Thyroid gland (tissue), 4 donors: ENCODE measurements at regions not wholly inside any gene's neighbourhood (a gene's known extent, or its start where the extent isn't known, plus 50 kb on each side); places are given as distances from the start of the nearest gene placed in this dataset.

Experiments
- DNase-seq, 2 donors: peaks; one replicate each; pipeline ENCODE4 v3.0.0-alpha.2; 2019
- H3K27ac ChIP-seq, 3 donors: fragments of 200-600 bp; sonication (generic); 1 replicate in 2 of 3; 2 replicates in 1 of 3; pipeline ENCODE4 v1.5.1; 2016 to 2019; ENCODE audit warnings: mild to moderate bottlenecking in 1 of 3, moderate library complexity in 1 of 3
- H3K27me3 ChIP-seq: fragments of 200-600 bp; sonication (generic); one replicate; pipeline ENCODE4 v1.5.1; 2019
- H3K36me3 ChIP-seq, 2 donors: fragments of 200-600 bp; sonication (generic); one replicate each; pipeline ENCODE4 v1.5.1; 2016 to 2019
- H3K4me1 ChIP-seq, 2 donors: fragments of 200-600 bp; sonication (generic); one replicate each; pipeline ENCODE4 v1.5.1; 2017 to 2019
- H3K4me3 ChIP-seq, 3 donors: fragments of 200-600 bp; sonication (generic); replicated peaks in 1 of 3; 1 replicate in 2 of 3; 2 replicates in 1 of 3; pipeline ENCODE4 v1.5.1; 2016; ENCODE audit warnings: mild to moderate bottlenecking in 1 of 3
- H3K9me3 ChIP-seq: fragments of 200-600 bp; sonication (generic); one replicate; pipeline ENCODE4 v1.5.1; 2017
- POLR2A ChIP-seq, 2 donors: fragments of 450-650 bp; IDR thresholded peaks; one replicate each; pipeline ENCODE4 v1.6.1; 2017; ENCODE audit warnings: antibody characterized with exemption in 2 of 2, mild to moderate bottlenecking in 2 of 2, moderate library complexity in 1 of 2
- WGBS, 2 donors: methylation state at CpG; one replicate each; pipeline ENCODE4 v1.1.5; 2017; 5-methylcytosine and 5-hydroxymethylcytosine counted together
- intact Hi-C: fragments of 100-400 bp; cut with DNase I; formaldehyde crosslinking; loops from one replicate; pipeline ENCODE4 v1.15.1; 2023
- TF ChIP-seq, protein P1 (sequence below), 6 experiments: fragments of 200-600 bp in 3 of 6; fragments of 450-650 bp in 3 of 6; sonication (generic) in 3 of 6; IDR thresholded peaks; one replicate each; pipeline ENCODE4 v1.5.1; 2016 to 2019; ENCODE audit warnings: antibody characterized with exemption in 6 of 6, mild to moderate bottlenecking in 2 of 6, inconsistent platforms in 1 of 6, moderate library complexity in 1 of 6

DNA sequence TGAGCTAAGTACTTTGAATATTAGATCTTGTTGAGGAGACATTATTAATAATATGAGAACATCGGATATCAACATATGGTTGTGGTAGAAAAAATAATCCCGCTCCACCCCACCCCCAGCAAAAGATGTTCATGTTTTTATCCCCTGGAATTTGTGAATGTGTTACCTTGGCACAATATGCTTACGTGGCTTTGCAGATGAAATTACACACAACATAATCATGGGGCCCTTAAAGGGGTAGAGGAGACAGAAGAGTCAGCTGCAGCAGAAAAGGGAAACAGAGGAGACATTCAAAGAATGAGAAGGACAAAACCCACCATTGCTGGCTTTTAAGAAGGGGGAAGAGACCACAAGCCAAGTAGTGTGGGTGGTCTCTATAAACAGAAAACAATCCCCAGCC lies 104.1 kb downstream of the SEC16B start:
- intact Hi-C loops, result no loop called here
- no peaks in the 10 kb centered on the region for H3K9me3 ChIP-seq
- H3K27ac ChIP-seq, result no peak overlapping the region
- no peaks in the 10 kb centered on the region for H3K4me1 ChIP-seq
- WGBS, 2 donors, result 95 to 98% methylated on average over 3 of the region's 3 CpGs
- no peaks in the 10 kb centered on the region for H3K27me3 ChIP-seq
- DNase-seq, result no peak
- H3K4me3 ChIP-seq, result no peak overlapping the region
- TF ChIP-seq, protein P1, sequence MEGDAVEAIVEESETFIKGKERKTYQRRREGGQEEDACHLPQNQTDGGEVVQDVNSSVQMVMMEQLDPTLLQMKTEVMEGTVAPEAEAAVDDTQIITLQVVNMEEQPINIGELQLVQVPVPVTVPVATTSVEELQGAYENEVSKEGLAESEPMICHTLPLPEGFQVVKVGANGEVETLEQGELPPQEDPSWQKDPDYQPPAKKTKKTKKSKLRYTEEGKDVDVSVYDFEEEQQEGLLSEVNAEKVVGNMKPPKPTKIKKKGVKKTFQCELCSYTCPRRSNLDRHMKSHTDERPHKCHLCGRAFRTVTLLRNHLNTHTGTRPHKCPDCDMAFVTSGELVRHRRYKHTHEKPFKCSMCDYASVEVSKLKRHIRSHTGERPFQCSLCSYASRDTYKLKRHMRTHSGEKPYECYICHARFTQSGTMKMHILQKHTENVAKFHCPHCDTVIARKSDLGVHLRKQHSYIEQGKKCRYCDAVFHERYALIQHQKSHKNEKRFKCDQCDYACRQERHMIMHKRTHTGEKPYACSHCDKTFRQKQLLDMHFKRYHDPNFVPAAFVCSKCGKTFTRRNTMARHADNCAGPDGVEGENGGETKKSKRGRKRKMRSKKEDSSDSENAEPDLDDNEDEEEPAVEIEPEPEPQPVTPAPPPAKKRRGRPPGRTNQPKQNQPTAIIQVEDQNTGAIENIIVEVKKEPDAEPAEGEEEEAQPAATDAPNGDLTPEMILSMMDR (IDR thresholded peaks at IDR 0.05), result no peak
- no peak for TF ChIP-seq POLR2A (IDR thresholded peaks at IDR 0.05)
- H3K36me3 ChIP-seq, result no peaks in the 10 kb centered on the region

DNA sequence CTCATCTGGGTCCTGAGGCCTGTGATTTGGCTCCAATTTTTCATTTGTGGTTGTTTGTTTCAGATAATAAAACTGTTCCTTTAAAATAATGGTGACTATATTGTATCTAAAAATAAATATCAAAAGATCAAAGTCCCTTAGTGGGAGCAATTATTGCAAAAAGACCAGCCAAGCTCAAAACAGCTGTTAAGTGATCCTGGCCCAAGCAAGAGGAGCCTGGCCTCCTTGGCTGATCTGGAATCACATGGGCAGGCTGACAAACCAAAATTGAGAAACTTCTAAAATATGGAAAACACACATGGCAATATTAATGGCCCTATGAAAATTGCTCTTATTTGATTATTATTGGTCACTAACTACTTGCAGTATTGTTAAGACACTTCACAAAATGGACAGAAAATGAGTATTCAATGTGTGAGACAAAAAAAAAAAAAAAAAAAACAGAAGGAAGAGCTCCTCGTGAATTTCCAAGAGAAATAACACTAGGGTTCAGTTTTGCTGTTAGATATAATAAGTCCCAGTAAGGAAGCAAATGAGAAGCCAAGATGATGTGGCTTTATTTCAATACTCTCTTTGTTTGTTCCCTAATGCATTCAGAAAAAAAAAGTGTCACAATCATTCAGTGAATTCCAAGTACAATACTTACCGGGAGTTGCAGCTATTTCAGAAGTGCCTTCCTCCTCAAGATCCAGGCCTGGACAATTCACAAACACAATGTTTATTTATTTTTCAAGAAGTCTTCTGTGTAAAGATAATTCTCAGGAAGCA lies 105.1 kb downstream of the SEC16B start:
- H3K27ac ChIP-seq, result no peak overlapping the region
- TF ChIP-seq, protein P1 (IDR thresholded peaks at IDR 0.05), result no peak
- TF ChIP-seq POLR2A (IDR thresholded peaks at IDR 0.05), result no peak
- DNase-seq, result no peak

DNA sequence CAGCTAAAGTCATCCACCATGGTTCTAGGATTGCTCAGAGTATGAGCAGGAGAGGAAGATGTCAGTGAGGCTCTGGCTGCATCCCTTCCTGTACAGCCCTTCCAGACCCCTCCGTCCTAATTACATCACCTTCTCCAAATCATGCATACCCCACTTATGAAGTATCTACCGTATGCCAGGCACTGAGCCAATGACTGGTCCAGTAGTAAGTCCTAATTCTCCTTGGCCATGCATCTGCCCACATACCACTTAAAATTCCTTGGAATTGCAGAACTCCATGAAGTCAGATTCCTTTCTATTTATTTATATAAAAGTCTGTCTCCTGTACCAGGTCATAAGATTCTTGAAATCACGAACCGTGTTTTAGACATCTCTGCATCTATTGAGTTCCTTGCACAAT lies 106.1 kb downstream of the SEC16B start:
- H3K9me3 ChIP-seq, result no peaks in the 10 kb centered on the region
- peaks cover 0 to under 1% of the 10 kb centered on the region in 2 donors for H3K4me1 ChIP-seq
- DNase-seq, result no peak
- intact Hi-C loops, result no loop called here
- H3K36me3 ChIP-seq, result no peaks in the 10 kb centered on the region
- WGBS, 2 donors, result 92% methylated on average over 4 of the region's 4 CpGs
- no peak overlapping the region for H3K4me3 ChIP-seq
- no peaks in the 10 kb centered on the region for H3K27me3 ChIP-seq
- TF ChIP-seq, protein P1 (IDR thresholded peaks at IDR 0.05), result no peak
- TF ChIP-seq POLR2A (IDR thresholded peaks at IDR 0.05), result no peak
- H3K27ac ChIP-seq, result no peak overlapping the region

More for the DNA sequence above, 105.1 kb downstream of the SEC16B start:
- 40 to 56% methylated on average over 2 of the region's 2 CpGs for WGBS, 2 donors
- intact Hi-C loops, result no loop called here
- Histone ChIP-seq H3K4me3 (no peak overlapping the region), H3K9me3 (no peaks in the 10 kb centered on the region), H3K36me3 (no peaks in the 10 kb centered on the region), H3K27me3 (no peaks in the 10 kb centered on the region), H3K4me1 (no peaks in the 10 kb centered on the region)

DNA sequence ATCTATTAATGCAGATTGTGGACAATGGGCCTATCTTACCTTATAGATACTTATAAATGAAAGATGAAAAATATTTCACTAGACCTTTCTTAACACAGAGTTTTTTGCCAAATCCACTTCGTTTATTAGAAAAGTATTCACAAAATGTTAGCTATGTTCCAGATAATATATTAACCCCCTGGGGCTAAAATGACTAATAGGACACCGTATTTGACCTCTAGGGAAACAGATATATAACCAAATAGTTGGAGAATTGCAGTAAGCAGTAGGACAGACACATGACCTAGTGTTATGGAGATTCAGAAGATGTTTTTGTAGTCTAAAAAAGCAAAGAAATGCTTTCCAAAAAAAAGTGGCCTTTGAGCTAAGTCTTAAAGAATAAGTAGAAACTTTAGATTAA lies 106.9 kb downstream of the SEC16B start:
- Histone ChIP-seq H3K27ac (no peak overlapping the region), H3K4me1 (peaks cover 0 to 4% of the 10 kb centered on the region in 2 donors), H3K4me3 (no peak overlapping the region), H3K36me3 (no peaks in the 10 kb centered on the region), H3K9me3 (no peaks in the 10 kb centered on the region), H3K27me3 (no peaks in the 10 kb centered on the region)
- DNase-seq, result no peak
- TF ChIP-seq, protein P1 (IDR thresholded peaks at IDR 0.05), result no peak
- WGBS, 2 donors, result 66 to 72% methylated on average over 2 of the region's 2 CpGs
- intact Hi-C loops, result no loop called here

DNA sequence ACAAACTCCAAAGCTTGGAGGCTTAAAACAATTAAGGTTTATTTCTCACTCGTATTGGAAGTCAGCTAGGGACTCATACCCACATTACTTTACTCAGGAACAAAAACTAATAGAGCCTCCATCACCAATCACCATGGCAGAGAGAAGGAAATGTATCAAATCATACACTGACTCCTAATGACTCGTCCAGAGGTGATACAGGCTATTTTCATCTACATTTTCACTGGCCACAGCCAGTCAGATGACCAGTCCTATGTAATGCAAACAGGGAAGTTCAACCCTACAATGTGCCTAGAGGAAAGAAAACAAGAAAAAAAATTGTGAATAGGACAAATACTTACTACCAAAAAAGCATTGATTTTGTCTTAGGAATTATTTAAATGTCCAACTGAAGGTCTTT lies 110.3 kb downstream of the SEC16B start:
- no peak for DNase-seq
- TF ChIP-seq POLR2A (IDR thresholded peaks at IDR 0.05), result no peak
- TF ChIP-seq, protein P1 (IDR thresholded peaks at IDR 0.05), result no peak
- 88 to 94% methylated on average over 2 of the region's 2 CpGs for WGBS, 2 donors
- intact Hi-C loops, result no loop called here
- Histone ChIP-seq H3K27me3 (no peaks in the 10 kb centered on the region), H3K4me3 (no peak overlapping the region), H3K9me3 (no peaks in the 10 kb centered on the region), H3K27ac (no peak overlapping the region), H3K4me1 (peaks cover 0 to 4% of the 10 kb centered on the region in 2 donors), H3K36me3 (no peaks in the 10 kb centered on the region)
